Germinal center (tissue), 1 donor: ENCODE measurements at regions not wholly inside any gene's neighbourhood (a gene's known extent, or its start where the extent isn't known, plus 50 kb on each side); places are given as distances from the start of the nearest gene placed in this dataset.

Source experiments
- DNase-seq: peaks from one replicate; pipeline ENCODE4 v3.0.0; 2012; ENCODE audit warnings: mixed read lengths, low spot score

- no peak for DNase-seq
These were observed 710.1 kb upstream of the CELF2 start for GRCh38 chr10:10307551-10307950.

- DNase-seq, result no peak
These were observed 707.2 kb upstream of the CELF2 start for GRCh38 chr10:10310498-10310897.

- no peak for DNase-seq
These were observed 705.7 kb upstream of the CELF2 start for GRCh38 chr10:10311966-10312365.

DNA sequence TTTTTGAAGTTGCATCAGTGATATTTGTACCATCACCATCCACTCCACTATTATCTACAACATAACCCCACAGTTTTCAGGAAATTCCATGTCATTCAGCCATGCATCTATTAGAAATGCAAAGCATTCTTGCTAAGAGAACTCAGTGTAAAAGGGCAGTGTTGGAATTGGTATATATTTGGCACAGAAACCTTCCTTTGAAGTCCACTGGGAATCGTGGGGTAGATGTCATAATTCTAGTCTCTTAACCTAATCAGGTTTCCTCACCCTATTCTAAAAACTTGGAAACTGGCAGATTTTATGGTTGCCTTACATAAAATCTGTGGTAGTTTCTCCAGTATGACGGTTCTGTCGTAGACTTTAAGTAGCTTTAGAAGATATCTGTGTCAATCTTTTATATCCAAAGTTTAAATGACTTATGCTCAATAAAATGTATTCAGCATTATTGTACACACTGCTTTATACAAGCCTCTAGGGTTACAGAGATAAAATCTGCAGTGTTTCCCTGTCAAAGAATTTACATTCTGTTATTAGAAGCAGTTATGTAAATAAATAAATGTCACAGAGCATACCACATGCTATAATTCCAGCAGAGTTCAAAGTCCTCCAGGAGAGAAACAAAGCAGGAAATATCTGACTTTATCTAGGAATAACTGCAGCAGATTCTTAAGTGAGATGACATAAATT lies 704.4 kb upstream of the CELF2 start:
- no peak for DNase-seq

- no peak for DNase-seq
These were observed 703.0 kb upstream of the CELF2 start for GRCh38 chr10:10314626-10315025.

GRCh38 chr10:10315989-10316388 lies 701.7 kb upstream of the CELF2 start:
- no peak for DNase-seq

DNA sequence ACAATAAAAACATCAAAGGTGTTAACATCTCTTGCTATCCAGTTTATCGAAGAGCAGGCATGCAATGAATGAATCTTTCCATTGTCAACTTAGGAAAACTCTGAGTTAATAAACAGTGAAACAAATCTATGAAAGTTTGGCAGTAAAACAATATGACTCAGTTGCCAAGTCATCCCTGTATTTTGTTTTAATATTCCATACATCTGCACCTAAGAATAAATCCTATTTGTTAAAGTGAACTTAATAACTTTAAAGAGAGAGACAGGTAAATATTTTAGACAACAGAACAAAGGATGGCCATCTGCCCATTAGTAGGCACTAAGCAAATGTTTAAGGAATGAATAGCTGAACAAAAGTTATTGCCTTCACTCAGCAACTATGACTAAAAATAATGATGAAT lies 700.5 kb upstream of the CELF2 start:
- DNase-seq, result no peak

DNA sequence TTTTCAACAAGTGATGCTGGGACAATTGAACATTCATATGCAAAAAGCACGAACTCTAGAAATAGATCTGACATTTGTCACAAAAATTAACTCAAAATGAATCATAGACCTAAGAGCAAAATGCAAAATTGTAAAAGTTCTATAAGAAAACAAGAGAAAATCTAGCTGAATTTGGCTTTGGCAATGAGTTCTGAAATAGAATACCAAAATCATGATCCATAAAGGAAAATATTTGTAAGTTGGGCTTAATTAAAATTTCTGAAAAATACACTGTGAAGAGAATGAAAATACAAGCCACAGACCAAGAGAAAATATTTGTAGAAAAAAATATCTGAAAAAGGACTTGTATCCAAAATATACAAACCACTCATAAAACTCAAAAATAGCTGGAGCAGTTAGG lies 698.8 kb upstream of the CELF2 start:
- DNase-seq, result no peak

DNA sequence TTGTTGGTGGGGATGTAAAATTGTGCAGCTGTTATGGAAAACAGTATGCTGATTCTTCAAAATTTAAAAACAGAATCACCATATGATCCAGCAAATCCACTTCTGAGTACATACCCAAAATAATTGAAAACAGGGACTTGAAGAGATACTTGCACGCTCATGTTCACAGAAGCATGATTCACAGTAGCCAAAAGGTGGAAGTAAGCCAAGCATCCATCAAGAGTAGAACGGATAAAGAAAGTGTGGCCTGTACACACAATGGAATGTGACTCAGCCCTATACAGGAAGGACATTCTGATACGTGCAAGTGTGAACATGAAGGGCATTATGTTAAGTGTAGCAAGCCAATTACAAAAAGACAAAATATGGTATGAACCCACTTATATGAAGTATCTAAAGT lies 696.7 kb upstream of the CELF2 start:
- no peak for DNase-seq

DNA sequence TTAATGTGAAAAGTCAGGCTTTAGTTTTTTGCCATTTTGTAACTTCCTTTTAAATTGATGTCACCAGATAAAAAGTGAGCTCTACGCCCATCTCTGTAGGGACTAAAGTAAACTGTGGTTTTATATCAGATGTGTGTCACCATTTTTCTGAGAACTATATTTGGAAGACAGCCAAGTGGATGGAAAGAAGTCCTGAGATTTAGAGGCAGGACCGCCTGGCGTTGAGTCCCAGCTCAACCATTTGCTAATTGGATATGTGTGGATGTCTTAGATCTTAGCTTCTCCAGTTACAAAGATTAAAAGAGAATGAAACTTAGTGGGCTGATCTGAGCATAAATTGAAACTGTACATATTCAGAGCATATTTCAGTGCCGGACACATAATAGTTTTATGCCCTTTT lies 691.6 kb upstream of the CELF2 start:
- no peak for DNase-seq

GRCh38 chr10:10327934-10328333 lies 689.7 kb upstream of the CELF2 start:
- no peak for DNase-seq

DNA sequence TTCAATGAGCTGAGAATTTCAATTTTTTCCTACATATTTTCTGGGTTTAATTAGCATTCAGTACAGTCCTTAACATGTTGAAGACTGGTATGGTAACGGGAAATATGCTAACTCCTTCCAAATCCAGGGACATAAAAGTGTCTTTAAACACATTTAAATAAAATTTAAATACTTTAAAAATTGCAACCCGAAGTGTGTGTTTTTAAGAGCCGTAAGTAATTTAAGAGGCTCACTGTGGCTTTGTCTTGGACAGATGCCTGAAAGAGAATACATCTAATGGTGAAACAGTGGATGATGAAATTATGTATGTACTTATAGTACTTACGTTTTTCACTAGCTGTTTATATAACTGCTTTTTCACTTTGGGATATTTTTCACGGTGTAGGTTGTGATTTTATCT lies 687.3 kb upstream of the CELF2 start:
- no peak for DNase-seq

- DNase-seq, result no peak
These were observed 684.9 kb upstream of the CELF2 start for GRCh38 chr10:10332786-10333185.

GRCh38 chr10:10333622-10334021 lies 684.0 kb upstream of the CELF2 start:
- no peak for DNase-seq

- DNase-seq, result no peak
These were observed 679.3 kb upstream of the CELF2 start for GRCh38 chr10:10338339-10338738.

DNA sequence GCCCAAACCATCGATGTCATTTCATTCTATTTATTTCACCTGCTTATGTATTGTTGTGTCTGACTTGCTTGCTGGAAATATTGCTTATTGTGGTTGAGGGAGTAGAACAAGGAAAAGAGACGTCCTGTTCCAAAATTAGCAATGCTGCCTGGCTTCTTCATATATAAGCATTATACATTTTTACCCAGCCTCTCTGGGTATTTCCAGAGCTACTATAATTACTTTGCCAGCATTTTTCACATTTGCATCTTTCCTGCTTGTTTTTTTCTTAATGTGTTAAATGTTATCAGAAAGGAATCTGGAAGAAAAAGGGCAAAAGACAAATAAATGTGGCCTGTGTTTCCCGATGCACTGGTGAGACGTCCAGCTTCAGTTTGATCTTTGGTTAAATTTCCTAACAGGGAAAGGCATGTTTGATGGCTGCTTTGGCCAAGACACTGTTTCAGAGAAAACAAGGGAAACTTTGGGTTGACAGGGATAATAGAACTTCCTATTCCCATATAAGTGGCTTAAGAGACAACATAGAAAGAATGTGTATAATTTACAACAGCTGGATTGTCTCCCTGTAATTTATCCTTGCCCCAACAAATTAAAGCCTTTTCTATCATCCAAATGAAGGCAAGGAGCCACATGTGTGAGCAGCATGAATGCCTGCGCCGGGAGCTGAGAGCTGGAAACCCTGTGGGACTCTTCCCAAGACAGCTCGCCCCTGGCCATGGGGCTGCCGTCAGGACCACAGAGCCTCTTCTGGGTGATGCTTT lies 671.1 kb upstream of the CELF2 start:
- no peak for DNase-seq

GRCh38 chr10:10350050-10350449 lies 667.6 kb upstream of the CELF2 start:
- DNase-seq, result no peak

- no peak for DNase-seq
These were observed 666.2 kb upstream of the CELF2 start for GRCh38 chr10:10351451-10351850.

DNA sequence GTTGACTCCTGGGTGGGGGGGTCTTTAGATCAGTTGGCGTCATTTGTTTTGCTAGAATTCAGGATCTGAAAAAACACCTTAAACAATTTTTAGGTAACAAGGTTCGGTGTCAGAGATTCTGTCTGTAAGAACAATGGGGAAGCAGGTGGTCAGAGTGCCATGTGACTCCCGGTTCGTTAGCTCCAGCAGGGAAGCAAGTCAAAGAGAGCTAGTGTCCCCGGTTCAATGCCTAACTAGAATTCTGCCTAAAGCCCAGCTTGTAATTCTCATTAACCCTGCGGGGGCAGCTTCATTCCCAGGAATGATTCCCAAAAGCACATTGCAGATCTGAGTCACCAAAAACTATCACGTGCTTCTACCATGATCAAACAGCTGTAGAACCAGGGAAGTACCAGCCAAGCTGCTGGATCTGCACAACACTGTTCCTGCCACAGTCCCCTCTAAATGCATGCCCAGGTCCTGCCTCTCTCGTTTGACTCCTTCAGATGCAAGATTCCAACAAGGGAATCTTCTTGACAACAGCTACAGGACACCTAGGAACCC lies 664.3 kb upstream of the CELF2 start:
- no peak for DNase-seq

GRCh38 chr10:10359263-10359662 lies 658.4 kb upstream of the CELF2 start:
- no peak for DNase-seq

DNA sequence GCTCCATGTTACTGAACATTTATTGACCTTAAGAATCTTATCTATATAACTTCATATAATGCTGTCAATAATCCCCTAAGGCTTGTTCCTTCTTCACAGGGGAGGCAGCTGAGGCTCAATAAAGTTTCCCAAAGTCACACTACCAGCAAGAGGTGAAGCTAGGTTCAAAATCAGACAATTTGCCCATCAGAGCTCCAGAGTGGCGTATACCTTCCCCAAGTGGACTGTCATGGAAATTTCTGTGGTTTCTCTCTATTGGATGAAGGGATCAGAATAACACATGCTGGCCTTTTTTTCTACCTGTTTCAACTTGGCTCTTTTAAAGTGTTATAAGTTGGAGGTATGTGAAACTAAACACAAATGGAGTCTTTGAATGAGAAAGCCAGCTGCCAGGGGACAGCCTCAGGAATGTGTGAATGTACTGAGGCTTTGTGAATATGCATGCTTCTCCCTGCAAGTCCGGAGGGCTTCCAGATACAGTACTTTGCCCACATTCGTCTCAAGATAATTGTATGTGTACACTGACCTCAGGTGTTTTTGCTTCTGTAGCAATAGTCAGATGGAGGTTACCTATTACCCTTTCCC lies 656.3 kb upstream of the CELF2 start:
- no peak for DNase-seq

- DNase-seq, result no peak
These were observed 654.9 kb upstream of the CELF2 start for GRCh38 chr10:10362800-10363199.

- DNase-seq, result no peak
These were observed 654.5 kb upstream of the CELF2 start for GRCh38 chr10:10363217-10363616.
